ENCODE measurements at regions not wholly inside any gene's neighbourhood (a gene's known extent, or its start where the extent isn't known, plus 50 kb on each side); places are given as distances from the start of the nearest gene placed in this dataset.

DNA sequence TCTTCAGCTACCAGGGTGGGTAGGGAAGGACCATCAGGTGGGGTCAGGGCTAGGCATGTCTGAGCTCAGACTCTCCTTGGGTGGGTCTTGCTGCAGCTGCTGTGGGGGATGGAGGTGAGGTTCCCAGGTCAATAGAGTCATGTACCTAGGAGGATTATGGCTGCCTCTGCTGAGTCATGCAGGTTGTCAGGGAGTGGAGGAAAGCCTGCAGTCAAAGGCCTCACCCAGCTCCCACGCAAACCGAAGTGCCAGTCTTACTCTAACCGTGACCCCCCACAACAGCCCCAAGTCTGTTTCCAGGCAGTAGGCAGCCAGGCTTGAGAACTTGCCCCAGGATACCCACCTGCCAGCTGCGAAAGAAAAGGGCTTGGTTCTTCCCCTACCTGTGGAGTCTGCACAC is 113.6 kb upstream of the GALNT5 start:
- Histone ChIP-seq H4K20me1 (ENCODE audit: low read depth, low read length) (no peaks in the 10 kb centered on the region), H3K4me2 (ENCODE audit: low read depth, low read length, poor library complexity, severe bottlenecking) (no peak overlapping the region), H2AFZ (ENCODE audit: low read depth, low read length, severe bottlenecking) (no peak overlapping the region)

DNA sequence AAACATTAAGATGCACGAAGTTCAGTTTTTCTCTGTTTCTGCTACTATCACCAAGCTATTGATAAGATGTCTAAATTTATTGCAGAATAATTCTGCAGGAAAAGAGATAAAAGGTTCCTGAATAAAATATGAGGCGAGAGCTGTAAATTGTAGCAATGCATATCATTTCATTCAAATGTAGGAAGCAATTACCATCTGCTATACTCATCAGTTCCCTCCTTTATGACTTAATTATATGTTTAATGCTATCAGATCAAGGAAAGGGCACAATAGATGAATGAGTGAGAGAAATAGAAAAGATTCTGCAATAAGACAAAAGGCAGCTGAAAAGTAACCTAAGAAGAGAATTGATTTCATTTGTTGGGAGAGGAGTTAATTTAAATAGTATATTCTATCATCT is 108.2 kb upstream of the GALNT5 start:
- Histone ChIP-seq H3K79me2 (ENCODE audit: insufficient read depth, low read length) (no peaks in the 10 kb centered on the region), H3F3A (ENCODE audit: insufficient read depth) (no peaks in the 10 kb centered on the region), H4K20me1 (ENCODE audit: low read depth, low read length) (no peaks in the 10 kb centered on the region), H3K27me3 (ENCODE audit: low read length) (no peaks in the 10 kb centered on the region), H3K9me3 (ENCODE audit: insufficient read depth, low read length) (no peaks in the 10 kb centered on the region), H3K4me2 (ENCODE audit: low read depth, low read length, poor library complexity, severe bottlenecking) (no peak overlapping the region), H3K36me3 (ENCODE audit: low read length) (no peaks in the 10 kb centered on the region), H3K9me2 (replicated peaks; ENCODE audit: insufficient read depth, low read length) (no peaks in the 10 kb centered on the region), H2AFZ (ENCODE audit: low read depth, low read length, severe bottlenecking) (no peak overlapping the region), H3K9ac (ENCODE audit: low read length) (no peak overlapping the region), H3K27ac (ENCODE audit: low read depth, low read length) (no peak overlapping the region), H3K4me3 (ENCODE audit: insufficient read depth, low read length, poor library complexity, severe bottlenecking) (no peak overlapping the region)
- TF ChIP-seq, protein P1, sequence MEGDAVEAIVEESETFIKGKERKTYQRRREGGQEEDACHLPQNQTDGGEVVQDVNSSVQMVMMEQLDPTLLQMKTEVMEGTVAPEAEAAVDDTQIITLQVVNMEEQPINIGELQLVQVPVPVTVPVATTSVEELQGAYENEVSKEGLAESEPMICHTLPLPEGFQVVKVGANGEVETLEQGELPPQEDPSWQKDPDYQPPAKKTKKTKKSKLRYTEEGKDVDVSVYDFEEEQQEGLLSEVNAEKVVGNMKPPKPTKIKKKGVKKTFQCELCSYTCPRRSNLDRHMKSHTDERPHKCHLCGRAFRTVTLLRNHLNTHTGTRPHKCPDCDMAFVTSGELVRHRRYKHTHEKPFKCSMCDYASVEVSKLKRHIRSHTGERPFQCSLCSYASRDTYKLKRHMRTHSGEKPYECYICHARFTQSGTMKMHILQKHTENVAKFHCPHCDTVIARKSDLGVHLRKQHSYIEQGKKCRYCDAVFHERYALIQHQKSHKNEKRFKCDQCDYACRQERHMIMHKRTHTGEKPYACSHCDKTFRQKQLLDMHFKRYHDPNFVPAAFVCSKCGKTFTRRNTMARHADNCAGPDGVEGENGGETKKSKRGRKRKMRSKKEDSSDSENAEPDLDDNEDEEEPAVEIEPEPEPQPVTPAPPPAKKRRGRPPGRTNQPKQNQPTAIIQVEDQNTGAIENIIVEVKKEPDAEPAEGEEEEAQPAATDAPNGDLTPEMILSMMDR (IDR thresholded peaks at IDR 0.05; ENCODE audit: insufficient read depth, low read length, poor library complexity, severe bottlenecking), result no peak
- no peak for TF ChIP-seq EZH2phosphoT487 (conservative IDR thresholded peaks at IDR 0.05; ENCODE audit: low read length)

More for the DNA sequence above, 113.6 kb upstream of the GALNT5 start:
- H3K9me2 ChIP-seq (replicated peaks; ENCODE audit: insufficient read depth, low read length), result no peaks in the 10 kb centered on the region
- no peaks in the 10 kb centered on the region for H3K9me3 ChIP-seq (ENCODE audit: insufficient read depth, low read length)
- no peaks in the 10 kb centered on the region for H3K79me2 ChIP-seq (ENCODE audit: insufficient read depth, low read length)
- no peak for TF ChIP-seq EZH2phosphoT487 (conservative IDR thresholded peaks at IDR 0.05; ENCODE audit: low read length)
- TF ChIP-seq, protein P1 (IDR thresholded peaks at IDR 0.05; ENCODE audit: insufficient read depth, low read length, poor library complexity, severe bottlenecking), result no peak
- H3K4me3 ChIP-seq (ENCODE audit: insufficient read depth, low read length, poor library complexity, severe bottlenecking), result no peak overlapping the region
- no peak overlapping the region for H3K9ac ChIP-seq (ENCODE audit: low read length)
- no peaks in the 10 kb centered on the region for H3F3A ChIP-seq (ENCODE audit: insufficient read depth)
- H3K27me3 ChIP-seq (ENCODE audit: low read length), result no peaks in the 10 kb centered on the region
- no peaks in the 10 kb centered on the region for H3K36me3 ChIP-seq (ENCODE audit: low read length)
- H3K27ac ChIP-seq (ENCODE audit: low read depth, low read length), result no peak overlapping the region

DNA sequence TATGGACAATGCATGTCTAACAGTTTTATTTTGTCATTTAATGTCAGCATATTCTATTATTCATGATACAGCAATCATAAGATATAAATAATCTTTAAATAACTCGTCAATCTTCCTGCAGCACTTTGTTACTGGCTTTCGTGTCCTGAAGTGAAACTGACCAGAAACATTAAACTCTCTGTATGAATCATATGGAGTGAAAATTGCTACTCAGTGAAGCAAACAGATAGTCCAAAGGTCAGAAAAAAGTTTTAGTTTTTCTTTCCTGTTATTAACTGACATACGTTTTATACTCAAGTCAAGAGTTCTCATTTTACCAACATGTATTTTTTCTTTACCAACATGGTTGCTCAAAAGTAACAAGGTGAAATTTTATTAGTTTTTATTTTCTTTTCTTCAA is 106.8 kb upstream of the GALNT5 start:
- Histone ChIP-seq H3K4me2 (ENCODE audit: low read depth, low read length, poor library complexity, severe bottlenecking) (no peak overlapping the region), H2AFZ (ENCODE audit: low read depth, low read length, severe bottlenecking) (no peak overlapping the region), H3K9me3 (ENCODE audit: insufficient read depth, low read length) (no peaks in the 10 kb centered on the region), H3K36me3 (ENCODE audit: low read length) (no peaks in the 10 kb centered on the region), H3K27me3 (ENCODE audit: low read length) (no peaks in the 10 kb centered on the region), H3K4me3 (ENCODE audit: insufficient read depth, low read length, poor library complexity, severe bottlenecking) (no peak overlapping the region), H4K20me1 (ENCODE audit: low read depth, low read length) (no peaks in the 10 kb centered on the region), H3F3A (ENCODE audit: insufficient read depth) (no peaks in the 10 kb centered on the region), H3K9me2 (replicated peaks; ENCODE audit: insufficient read depth, low read length) (no peaks in the 10 kb centered on the region), H3K9ac (ENCODE audit: low read length) (no peak overlapping the region), H3K27ac (ENCODE audit: low read depth, low read length) (no peak overlapping the region), H3K79me2 (ENCODE audit: insufficient read depth, low read length) (no peaks in the 10 kb centered on the region)
- TF ChIP-seq, protein P1 (IDR thresholded peaks at IDR 0.05; ENCODE audit: insufficient read depth, low read length, poor library complexity, severe bottlenecking), result no peak
- no peak for TF ChIP-seq EZH2phosphoT487 (conservative IDR thresholded peaks at IDR 0.05; ENCODE audit: low read length)

Measured in SU-DHL-6 (cell line).